A549 (cell line): ENCODE measurements at regions not wholly inside any gene's neighbourhood (a gene's known extent, or its start where the extent isn't known, plus 50 kb on each side); places are given as distances from the start of the nearest gene placed in this dataset.

Experiments
- ATAC-seq, 2 experiments: fragments of 200-7000 bp in 1 of 2; fragments of >200 bp in 1 of 2; cut with Nextera tagmentation in 1 of 2; cut with Tn5 transposase in 1 of 2; 3 replicates each; pipeline versions ENCODE4 v1.8.0 to v1.9.1; 2018 to 2020; ENCODE audit warnings: mild to moderate bottlenecking in 1 of 2, moderate library complexity in 1 of 2
- CTCF ChIA-PET: fragments of 300-600 bp; sonication (Branson Sonifier 250); formaldehyde crosslinking; extraction: SDS; loops from one replicate; lab custom pipeline; 2021; ENCODE audit warnings: antibody characterized with exemption, inconsistent platforms; lab: Yijun Ruan, JAX
- POLR2A ChIA-PET: fragments of 350-600 bp; formaldehyde crosslinking; extraction: SDS; loops from one replicate; lab custom pipeline; 2021; ENCODE audit warnings: antibody characterized with exemption, inconsistent platforms; lab: Yijun Ruan, JAX
- DNase-seq, 2 experiments: peaks; one replicate each; pipeline versions ENCODE4 v3.0.0 to v3.0.0-alpha.2; 2011 to 2016; ENCODE audit warnings: low read depth in 1 of 2, low spot score in 1 of 2
- FAIRE-seq: peaks from 2 replicates; lab custom pipeline; 2011; peaks lifted over from hg19 to GRCh38; lab: Jason Lieb, UNC
- H3K27ac ChIP-seq, 2 experiments: fragments of >200 bp; sonication (Bioruptor Twin); formaldehyde crosslinking; 3 replicates each; pipeline ENCODE4 v1.5.1; 2016 to 2017
- H3K4me1 ChIP-seq: fragments of >200 bp; sonication (Bioruptor Twin); formaldehyde crosslinking; 3 replicates; pipeline ENCODE4 v1.6.1; 2016
- H3K4me2 ChIP-seq: fragments of >200 bp; sonication (Bioruptor Twin); formaldehyde crosslinking; 3 replicates; pipeline ENCODE4 v1.6.1; 2016
- H3K4me3 ChIP-seq: fragments of >200 bp; sonication (Bioruptor Twin); formaldehyde crosslinking; 3 replicates; pipeline ENCODE4 v1.5.1; 2016
- H3K9me3 ChIP-seq: fragments of >200 bp; sonication (Bioruptor Twin); formaldehyde crosslinking; 3 replicates; pipeline ENCODE4 v1.6.1; 2016
- BCL3 ChIP-seq: fragments of >200 bp; sonication (Bioruptor Twin); formaldehyde crosslinking; IDR thresholded peaks from 3 replicates; pipeline ENCODE4 v1.6.1; 2016
- BHLHE40 ChIP-seq: IDR thresholded peaks from 2 replicates; pipeline ENCODE4 v1.6.1; 2012; ENCODE audit warnings: low read depth, low read length, inconsistent platforms
- CBX8 ChIP-seq: fragments of 200-600 bp; sonication (generic); IDR thresholded peaks from 2 replicates; pipeline ENCODE4 v1.6.1; 2016
- CHD2 ChIP-seq: fragments of 150-350 bp; IDR thresholded peaks from 2 replicates; pipeline ENCODE4 v1.6.1; 2014; ENCODE audit warnings: low read length; ENCODE audit not compliant: partially characterized antibody
- CTCF ChIP-seq: fragments of >200 bp; sonication (Bioruptor Twin); formaldehyde crosslinking; IDR thresholded peaks from 3 replicates; pipeline ENCODE4 v1.5.1; 2016
- EHF ChIP-seq: fragments of 250-450 bp; sonication (Bioruptor Pico); IDR thresholded peaks from 2 replicates; pipeline ENCODE4 v1.5.0; 2020; ENCODE audit warnings: mild to moderate bottlenecking
- ESRRA ChIP-seq: fragments of 150-350 bp; IDR thresholded peaks from 2 replicates; pipeline ENCODE4 v1.6.1; 2014; ENCODE audit warnings: mild to moderate bottlenecking, low read length, borderline replicate concordance
- FOSB ChIP-seq: fragments of 250-450 bp; sonication (Bioruptor Pico); IDR thresholded peaks from 2 replicates; pipeline ENCODE4 v1.5.0; 2020; ENCODE audit warnings: mild to moderate bottlenecking, moderate library complexity
- FOSL2 ChIP-seq, 2 experiments: fragments of 450-650 bp in 1 of 2; fragments of >200 bp in 1 of 2; sonication (Bioruptor Twin) in 1 of 2; formaldehyde crosslinking; IDR thresholded peaks; 2 replicates each; pipeline versions ENCODE4 v1.5.0 to v1.6.1; 2016 to 2020; ENCODE audit warnings: mild to moderate bottlenecking in 1 of 2, moderate library complexity in 1 of 2
- GATA3 ChIP-seq: IDR thresholded peaks from 2 replicates; pipeline ENCODE4 v1.6.1; 2012; ENCODE audit warnings: borderline replicate concordance
- HDAC2 ChIP-seq: fragments of 200-600 bp; sonication (generic); IDR thresholded peaks from 2 replicates; pipeline ENCODE4 v1.6.1; 2016
- HES2 ChIP-seq: fragments of >200 bp; sonication (Bioruptor Twin); formaldehyde crosslinking; IDR thresholded peaks from 2 replicates; pipeline ENCODE4 v1.6.1; 2016
- HEYL ChIP-seq: fragments of 250-450 bp; sonication (Bioruptor Pico); IDR thresholded peaks from 2 replicates; pipeline ENCODE4 v1.8.0; 2021; ENCODE audit warnings: mild to moderate bottlenecking, moderate library complexity
- HOXA7 ChIP-seq: fragments of 250-450 bp; sonication (Bioruptor Pico); IDR thresholded peaks from 2 replicates; pipeline ENCODE4 v1.5.0; 2020; ENCODE audit warnings: mild to moderate bottlenecking, moderate library complexity
- HOXB5 ChIP-seq: fragments of 250-450 bp; sonication (Bioruptor Pico); IDR thresholded peaks from 2 replicates; pipeline ENCODE4 v1.5.0; 2020; ENCODE audit warnings: mild to moderate bottlenecking, moderate library complexity
- JUN ChIP-seq, 2 experiments: fragments of >200 bp; sonication (Bioruptor Twin); formaldehyde crosslinking; IDR thresholded peaks; 2 replicates in 1 of 2; 3 replicates in 1 of 2; pipeline ENCODE4 v1.6.1; 2016 to 2017
- KDM5A ChIP-seq: fragments of 200-600 bp; sonication (generic); IDR thresholded peaks from 2 replicates; pipeline ENCODE4 v1.6.1; 2016; ENCODE audit warnings: antibody characterized with exemption, mild to moderate bottlenecking
- MAFK ChIP-seq: fragments of 450-650 bp; IDR thresholded peaks from 2 replicates; pipeline ENCODE4 v1.6.1; 2014; ENCODE audit not compliant: partially characterized antibody
- NFE2L2 ChIP-seq: fragments of 150-350 bp; conservative IDR thresholded peaks from 2 replicates; pipeline ENCODE4 v1.6.1; 2014; ENCODE audit warnings: low read length
- PHF8 ChIP-seq: fragments of 200-600 bp; sonication (generic); IDR thresholded peaks from 2 replicates; pipeline ENCODE4 v1.6.1; 2016; ENCODE audit warnings: low read depth, mild to moderate bottlenecking, antibody characterized with exemption, moderate library complexity, borderline replicate concordance
- POLR2AphosphoS2 ChIP-seq: conservative IDR thresholded peaks from 2 replicates; pipeline ENCODE4 v1.6.1; 2012; ENCODE audit warnings: low read length, improper control_type of control experiment, inconsistent platforms
- RAD21 ChIP-seq, 2 experiments: fragments of >200 bp in 1 of 2; sonication (Bioruptor Twin) in 1 of 2; formaldehyde crosslinking in 1 of 2; IDR thresholded peaks in 1 of 2; conservative IDR thresholded peaks in 1 of 2; 2 replicates in 1 of 2; 3 replicates in 1 of 2; pipeline ENCODE4 v1.6.1; 2012 to 2018; ENCODE audit warnings: inconsistent platforms in 1 of 2
- RARB ChIP-seq: fragments of 250-450 bp; sonication (Bioruptor Pico); IDR thresholded peaks from 2 replicates; pipeline ENCODE4 v1.8.0; 2021; ENCODE audit warnings: mild to moderate bottlenecking, moderate library complexity
- RNF2 ChIP-seq: fragments of 200-600 bp; sonication (generic); IDR thresholded peaks from 2 replicates; pipeline ENCODE4 v1.6.1; 2016; ENCODE audit warnings: low read depth, mild to moderate bottlenecking, antibody characterized with exemption, moderate library complexity, borderline replicate concordance
- SMC3 ChIP-seq: fragments of >200 bp; sonication (Bioruptor Twin); formaldehyde crosslinking; IDR thresholded peaks from 3 replicates; pipeline ENCODE4 v1.6.1; 2018; ENCODE audit warnings: inconsistent platforms
- TP53 ChIP-seq: fragments of 250-450 bp; sonication (Bioruptor Pico); IDR thresholded peaks from 2 replicates; pipeline ENCODE4 v1.5.0; 2021; ENCODE audit warnings: mild to moderate bottlenecking, moderate library complexity
- USF2 ChIP-seq: fragments of 450-650 bp; IDR thresholded peaks from 2 replicates; pipeline ENCODE4 v1.6.1; 2014; ENCODE audit warnings: antibody characterized with exemption
- ZFP36 ChIP-seq: fragments of 450-650 bp; IDR thresholded peaks from 2 replicates; pipeline ENCODE4 v1.6.1; 2014; ENCODE audit warnings: borderline replicate concordance; ENCODE audit not compliant: partially characterized antibody
- ZNF302 ChIP-seq: fragments of 250-450 bp; sonication (Bioruptor Pico); IDR thresholded peaks from 2 replicates; pipeline ENCODE4 v1.9.0; 2021; ENCODE audit warnings: inconsistent platforms, mild to moderate bottlenecking, moderate library complexity
- WGBS: methylation state at CpG from one replicate; pipeline ENCODE4 v1.1.6; 2017; ENCODE audit errors: missing lambda C conversion rate; 5-methylcytosine and 5-hydroxymethylcytosine counted together

- CTCF ChIA-PET = no interaction called here
- Histone ChIP-seq H3K4me1 (no peaks in the 10 kb centered on the region), H3K27ac (no peak overlapping the region), H3K9me3 (no peaks in the 10 kb centered on the region), H3K4me3 (no peak overlapping the region), H3K4me2 (no peak overlapping the region)
- POLR2A ChIA-PET = no interaction called here
- 12% methylated on average over 3 of the region's 3 CpGs for WGBS
- DNase-seq = no peak
- ATAC-seq = no peak
- TF ChIP-seq EHF (CRISPR knock-in tag) (no peak), FOSL2 (IDR thresholded peaks at IDR 0.05) (no peak), FOSL2 (CRISPR knock-in tag; IDR thresholded peaks at IDR 0.05) (no peak), HES2 (no peak), POLR2AphosphoS2 (no peak), ESRRA (no peak), MAFK (no peak), SMC3 (no peak), RAD21 (conservative IDR thresholded peaks at IDR 0.05 in 1 of 2, IDR thresholded peaks at IDR 0.05 in 1 of 2) (no peak), CHD2 (no peak), FOSB (CRISPR knock-in tag) (no peak), ZNF302 (CRISPR knock-in tag) (no peak), KDM5A (no peak), GATA3 (no peak), PHF8 (no peak), CTCF (no peak), RNF2 (no peak), HOXB5 (no peak), BHLHE40 (no peak), HEYL (CRISPR knock-in tag) (no peak)
- no peak for FAIRE-seq
Observed at GRCh38 chr5:23028445-23029021, 175.4 kb upstream of the CDH12 start.

- H3K9me3 ChIP-seq = no peaks in the 10 kb centered on the region
- no peak overlapping the region for H3K4me3 ChIP-seq
- H3K4me1 ChIP-seq = no peaks in the 10 kb centered on the region
- POLR2A ChIA-PET = no interaction called here
- no peak overlapping the region for H3K4me2 ChIP-seq
- CTCF ChIA-PET = no interaction called here
- DNase-seq (no peak), FAIRE-seq (no peak), ATAC-seq (no peak)
- no peak overlapping the region for H3K27ac ChIP-seq
- 12% methylated on average over 4 of the region's 4 CpGs for WGBS
- no peak for TF ChIP-seq TP53 (CRISPR knock-in tag)
- TF ChIP-seq JUN (IDR thresholded peaks at IDR 0.05) = no peak
- no peak for TF ChIP-seq RARB
- TF ChIP-seq, all 56 proteins: peak for 0
Observed at GRCh38 chr5:23027830-23028229, 174.7 kb upstream of the CDH12 start.

GRCh38 chr5:23027331-23027730 lies 174.2 kb upstream of the CDH12 start:
- 19% methylated on average over 2 of the region's 2 CpGs for WGBS
- POLR2A ChIA-PET = no interaction called here
- H3K9me3 ChIP-seq = no peaks in the 10 kb centered on the region
- H3K4me1 ChIP-seq = no peaks in the 10 kb centered on the region
- DNase-seq = no peak
- no peak overlapping the region for H3K4me2 ChIP-seq
- TF ChIP-seq FOSB (CRISPR knock-in tag) = no peak
- no peak for TF ChIP-seq POLR2AphosphoS2
- no peak for TF ChIP-seq BCL3
- no peak for TF ChIP-seq RAD21 (conservative IDR thresholded peaks at IDR 0.05 in 1 of 2, IDR thresholded peaks at IDR 0.05 in 1 of 2)
- TF ChIP-seq CBX8 = no peak
- TF ChIP-seq HDAC2 = no peak
- no peak for TF ChIP-seq HOXA7 (CRISPR knock-in tag)
- TF ChIP-seq NFE2L2 = no peak
- TF ChIP-seq BHLHE40 = no peak
- TF ChIP-seq ZFP36 = no peak
- TF ChIP-seq USF2 = no peak
- no peak for ATAC-seq
- H3K27ac ChIP-seq = no peak overlapping the region
- H3K4me3 ChIP-seq = no peak overlapping the region
- CTCF ChIA-PET = interaction anchor here (0.5 kb wide), 1 partner anchor 370 kb away, joined by 5 read pairs; no protein-coding TSS in a partner anchor
- FAIRE-seq = no peak
